AG09309 (cell line): ENCODE measurements at regions not wholly inside any gene's neighbourhood (a gene's known extent, or its start where the extent isn't known, plus 50 kb on each side); places are given as distances from the start of the nearest gene placed in this dataset.

Source experiments
- DNase-seq: peaks from one replicate; pipeline ENCODE4 v3.0.0-alpha.2; 2010; ENCODE audit warnings: low read depth
- H3K4me3 ChIP-seq: 2 replicates; pipeline ENCODE4 v1.5.1; 2011; ENCODE audit warnings: mild to moderate bottlenecking, low read depth, low read length, moderate library complexity; ENCODE audit not compliant: control insufficient read depth
- TF ChIP-seq, protein P1 (sequence below): IDR thresholded peaks from 2 replicates; pipeline ENCODE4 v1.5.1; 2011; ENCODE audit warnings: mild to moderate bottlenecking, low read depth, low read length, inconsistent platforms; ENCODE audit not compliant: insufficient read depth, control insufficient read depth; ENCODE audit errors: missing control alignments

- no peak for DNase-seq
- TF ChIP-seq, protein P1, sequence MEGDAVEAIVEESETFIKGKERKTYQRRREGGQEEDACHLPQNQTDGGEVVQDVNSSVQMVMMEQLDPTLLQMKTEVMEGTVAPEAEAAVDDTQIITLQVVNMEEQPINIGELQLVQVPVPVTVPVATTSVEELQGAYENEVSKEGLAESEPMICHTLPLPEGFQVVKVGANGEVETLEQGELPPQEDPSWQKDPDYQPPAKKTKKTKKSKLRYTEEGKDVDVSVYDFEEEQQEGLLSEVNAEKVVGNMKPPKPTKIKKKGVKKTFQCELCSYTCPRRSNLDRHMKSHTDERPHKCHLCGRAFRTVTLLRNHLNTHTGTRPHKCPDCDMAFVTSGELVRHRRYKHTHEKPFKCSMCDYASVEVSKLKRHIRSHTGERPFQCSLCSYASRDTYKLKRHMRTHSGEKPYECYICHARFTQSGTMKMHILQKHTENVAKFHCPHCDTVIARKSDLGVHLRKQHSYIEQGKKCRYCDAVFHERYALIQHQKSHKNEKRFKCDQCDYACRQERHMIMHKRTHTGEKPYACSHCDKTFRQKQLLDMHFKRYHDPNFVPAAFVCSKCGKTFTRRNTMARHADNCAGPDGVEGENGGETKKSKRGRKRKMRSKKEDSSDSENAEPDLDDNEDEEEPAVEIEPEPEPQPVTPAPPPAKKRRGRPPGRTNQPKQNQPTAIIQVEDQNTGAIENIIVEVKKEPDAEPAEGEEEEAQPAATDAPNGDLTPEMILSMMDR: no peak
- no peak overlapping the region for H3K4me3 ChIP-seq
Measured at GRCh38 chr13:48158915-48159314, 64.0 kb upstream of the MED4 start.

DNA sequence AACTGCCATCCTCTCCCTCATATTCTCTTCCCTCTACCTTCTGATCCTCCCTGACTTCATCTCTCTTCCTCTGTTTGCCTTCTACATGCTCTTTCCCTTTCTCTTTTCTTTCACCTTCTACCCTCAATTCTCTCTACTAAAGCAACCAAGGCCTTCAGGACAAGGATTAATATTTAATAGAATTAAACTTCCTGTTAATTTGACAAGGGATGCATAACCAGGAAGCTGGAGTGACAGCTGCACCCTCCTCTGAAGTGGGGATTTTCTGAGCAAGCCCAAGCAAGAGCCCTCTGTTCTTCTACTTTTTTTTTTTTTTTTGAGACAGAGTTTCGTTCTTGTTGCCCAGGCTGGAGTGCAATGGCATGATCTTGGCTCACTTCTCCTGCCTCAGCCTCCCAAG, 63.4 kb upstream of the MED4 start:
- DNase-seq: no peak
- TF ChIP-seq, protein P1: no peak

GRCh38 chr13:48156466-48156865, 61.6 kb upstream of the MED4 start:
- no peak for DNase-seq

More for the DNA sequence above, 63.4 kb upstream of the MED4 start:
- H3K4me3 ChIP-seq: no peak overlapping the region

DNA sequence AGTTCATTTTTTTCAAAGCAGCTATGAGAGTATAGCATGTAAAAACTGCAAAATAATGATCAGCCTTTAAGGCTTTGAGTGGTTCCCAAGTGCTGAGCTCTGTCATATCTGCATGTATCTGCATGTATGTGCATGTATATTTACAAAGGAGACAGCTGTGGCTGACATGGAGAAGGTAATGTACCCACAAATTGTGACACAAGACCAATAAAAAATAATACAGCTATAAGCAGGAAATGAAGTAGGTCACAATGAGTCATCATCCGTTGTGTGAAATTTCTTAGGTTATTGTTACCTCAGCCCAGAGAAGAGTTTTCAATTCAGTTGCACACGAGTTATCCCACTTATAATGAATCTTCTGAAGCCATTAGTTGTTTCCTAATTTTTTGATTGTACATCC, 60.9 kb upstream of the MED4 start:
- no peak overlapping the region for H3K4me3 ChIP-seq
- TF ChIP-seq, protein P1: no peak
- DNase-seq: peak; percentile 58

More at GRCh38 chr13:48156466-48156865, 61.6 kb upstream of the MED4 start:
- TF ChIP-seq, protein P1: no peak
- H3K4me3 ChIP-seq: no peak overlapping the region

- H3K4me3 ChIP-seq: no peak overlapping the region
- no peak for DNase-seq
- TF ChIP-seq, protein P1: no peak
Measured at GRCh38 chr13:48154671-48155070, 59.8 kb upstream of the MED4 start.

DNA sequence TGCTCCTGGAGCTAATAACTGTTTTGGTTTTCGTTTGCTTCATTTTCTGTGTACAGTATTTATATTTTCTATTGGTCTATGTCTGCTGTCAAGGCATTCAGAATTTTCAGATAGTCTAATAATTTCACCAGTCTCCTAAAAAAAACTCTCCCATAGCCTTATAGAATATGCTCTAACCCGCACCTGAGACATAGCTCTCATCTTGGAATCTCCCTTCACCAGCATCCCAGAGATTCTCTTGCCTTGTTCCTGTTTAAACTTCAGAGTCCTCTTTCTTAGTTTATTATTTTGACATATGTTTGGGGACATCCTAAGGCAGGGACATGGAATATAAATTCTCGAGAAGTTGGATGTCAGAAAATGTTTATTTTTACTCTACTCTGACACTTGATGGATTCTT, 58.3 kb upstream of the MED4 start:
- DNase-seq: no peak
- TF ChIP-seq, protein P1: no peak
- H3K4me3 ChIP-seq: no peak overlapping the region
